ENCODE measurements at regions not wholly inside any gene's neighbourhood (a gene's known extent, or its start where the extent isn't known, plus 50 kb on each side); places are given as distances from the start of the nearest gene placed in this dataset.

DNA sequence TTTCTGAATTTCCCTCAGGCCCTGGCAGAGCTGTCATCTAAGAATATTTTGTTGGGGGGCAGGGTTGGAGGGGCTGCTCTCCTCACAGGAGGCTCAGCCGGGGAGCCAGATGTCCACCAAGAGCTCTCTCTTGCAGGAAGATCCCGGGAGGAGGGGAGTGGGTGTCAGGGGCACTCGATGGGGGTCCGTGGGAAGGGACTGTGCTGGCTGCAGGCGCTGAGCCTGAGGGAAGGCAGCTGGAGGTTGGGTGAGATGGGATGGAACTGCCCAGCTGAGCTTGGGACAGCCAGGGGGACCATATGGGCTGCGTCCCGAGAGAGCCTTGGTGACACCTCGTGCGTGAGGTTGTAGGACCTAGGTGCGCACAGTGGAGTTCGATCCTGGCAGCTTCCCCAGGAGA lies 111.2 kb upstream of the GSE1 start:
- TF ChIP-seq, protein P1, sequence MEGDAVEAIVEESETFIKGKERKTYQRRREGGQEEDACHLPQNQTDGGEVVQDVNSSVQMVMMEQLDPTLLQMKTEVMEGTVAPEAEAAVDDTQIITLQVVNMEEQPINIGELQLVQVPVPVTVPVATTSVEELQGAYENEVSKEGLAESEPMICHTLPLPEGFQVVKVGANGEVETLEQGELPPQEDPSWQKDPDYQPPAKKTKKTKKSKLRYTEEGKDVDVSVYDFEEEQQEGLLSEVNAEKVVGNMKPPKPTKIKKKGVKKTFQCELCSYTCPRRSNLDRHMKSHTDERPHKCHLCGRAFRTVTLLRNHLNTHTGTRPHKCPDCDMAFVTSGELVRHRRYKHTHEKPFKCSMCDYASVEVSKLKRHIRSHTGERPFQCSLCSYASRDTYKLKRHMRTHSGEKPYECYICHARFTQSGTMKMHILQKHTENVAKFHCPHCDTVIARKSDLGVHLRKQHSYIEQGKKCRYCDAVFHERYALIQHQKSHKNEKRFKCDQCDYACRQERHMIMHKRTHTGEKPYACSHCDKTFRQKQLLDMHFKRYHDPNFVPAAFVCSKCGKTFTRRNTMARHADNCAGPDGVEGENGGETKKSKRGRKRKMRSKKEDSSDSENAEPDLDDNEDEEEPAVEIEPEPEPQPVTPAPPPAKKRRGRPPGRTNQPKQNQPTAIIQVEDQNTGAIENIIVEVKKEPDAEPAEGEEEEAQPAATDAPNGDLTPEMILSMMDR (IDR thresholded peaks at IDR 0.05; ENCODE audit: borderline replicate concordance, extremely low read depth, low read length, poor library complexity, severe bottlenecking) = no peak
- TF ChIP-seq EZH2 (IDR thresholded peaks at IDR 0.05; ENCODE audit: borderline replicate concordance, low read depth, low read length, severe bottlenecking) = no peak
